HEK293T (cell line): ENCODE measurements at regions not wholly inside any gene's neighbourhood (a gene's known extent, or its start where the extent isn't known, plus 50 kb on each side); places are given as distances from the start of the nearest gene placed in this dataset.

Experiments used
- FOXA1 ChIP-seq: fragments of 450-650 bp; IDR thresholded peaks from 2 replicates; pipeline ENCODE4 v1.6.1; 2016; ENCODE audit warnings: mild to moderate bottlenecking
- FOXM1 ChIP-seq: fragments of 450-650 bp; IDR thresholded peaks from 2 replicates; pipeline ENCODE4 v1.6.1; 2017; ENCODE audit warnings: mild to moderate bottlenecking, borderline replicate concordance
- SP1 ChIP-seq: fragments of 450-650 bp; IDR thresholded peaks from 2 replicates; pipeline ENCODE4 v1.6.1; 2017

- TF ChIP-seq FOXA1 (no peak), FOXM1 (no peak), SP1 (no peak)
Observed at GRCh38 chr21:15254111-15254510, 189.3 kb upstream of the NRIP1 start.
